Motor neuron (in vitro differentiated cells): ENCODE measurements at regions not wholly inside any gene's neighbourhood (a gene's known extent, or its start where the extent isn't known, plus 50 kb on each side); places are given as distances from the start of the nearest gene placed in this dataset.

Experiments
- ATAC-seq, 8 experiments: fragments of 200-7000 bp; cut with Tn5 transposase; replicated peaks in 6 of 8; 2 replicates each; pipeline ENCODE4 v1.8.0; 2021; ENCODE audit warnings: mild to moderate bottlenecking in 8 of 8, moderate library complexity in 8 of 8
- H3K27ac ChIP-seq, 2 donors: fragments of 250-450 bp; sonication (Bioruptor Pico); 2 replicates each; pipeline ENCODE4 v1.9.0; 2021; ENCODE audit warnings: antibody characterized with exemption in 2 of 2, mild to moderate bottlenecking in 2 of 2, moderate library complexity in 1 of 2
- H3K4me1 ChIP-seq, 2 donors: fragments of 250-450 bp; sonication (Bioruptor Pico); replicated peaks in 1 of 2; 2 replicates each; pipeline ENCODE4 v1.6.1; 2021; ENCODE audit warnings: antibody characterized with exemption in 2 of 2, mild to moderate bottlenecking in 2 of 2, moderate library complexity in 1 of 2
- H3K4me3 ChIP-seq, 5 donors: fragments of 250-450 bp; sonication (Bioruptor Pico); 2 replicates each; pipeline ENCODE4 v1.9.0; 2021; ENCODE audit warnings: antibody characterized with exemption in 5 of 5, mild to moderate bottlenecking in 5 of 5, moderate library complexity in 4 of 5
- whole genome bisulfite sequencing, 10 experiments: fragments of 450-650 bp; shearing (Covaris generic); methylation state at CpG; one replicate each; pipeline ENCODE4 v1.0.0; 2022; 5-methylcytosine and 5-hydroxymethylcytosine counted together
- in situ Hi-C, 9 experiments: fragments of 400-800 bp; cut with MboI; loops; one replicate each; pipeline ENCODE4 v1.15.0; 2021; ENCODE audit warnings: low sequenced_read_pairs in 9 of 9, low pct_unique_long_range_greater_than_20kb in 2 of 9; ENCODE audit not compliant: unreplicated experiment in 9 of 9

- no peak for ATAC-seq
- in situ Hi-C loops, result no loop called here
These were observed 157.9 kb upstream of the CHRM3 start for GRCh38 chr1:239228451-239228850.

GRCh38 chr1:239225396-239225795 is 161.0 kb upstream of the CHRM3 start:
- 2 to 90% (median 43%) methylated on average over 2 of the region's 2 CpGs for WGBS, 10 experiments
- H3K27ac ChIP-seq, result no peak overlapping the region
- H3K4me1 ChIP-seq, result no peaks in the 10 kb centered on the region
- ATAC-seq, result no peak
- H3K4me3 ChIP-seq, result no peak overlapping the region
- in situ Hi-C loops, result no loop called here

More at GRCh38 chr1:239228451-239228850, 157.9 kb upstream of the CHRM3 start:
- Histone ChIP-seq H3K4me3 (no peak overlapping the region), H3K4me1 (no peaks in the 10 kb centered on the region), H3K27ac (no peak overlapping the region)

- no peak for ATAC-seq
- 0 to 87% (median 67%) methylated on average over 2 of the region's 2 CpGs for WGBS, 10 experiments
- Histone ChIP-seq H3K4me1 (no peaks in the 10 kb centered on the region), H3K4me3 (no peak overlapping the region), H3K27ac (no peak overlapping the region)
- in situ Hi-C loops, result no loop called here
These were observed 162.3 kb upstream of the CHRM3 start for GRCh38 chr1:239224100-239224499.

- no peak for ATAC-seq
- in situ Hi-C loops, result no loop called here
- Histone ChIP-seq H3K27ac (no peak overlapping the region), H3K4me1 (no peaks in the 10 kb centered on the region), H3K4me3 (no peak overlapping the region)
- 0 to 100% (median 83%) methylated on average over 1 of the region's 1 CpG; no CpG with 5 or more reads in 1 of the 10 experiments for WGBS, 10 experiments
These were observed 163.4 kb upstream of the CHRM3 start for GRCh38 chr1:239222999-239223398.

GRCh38 chr1:239221656-239222055 is 164.7 kb upstream of the CHRM3 start:
- Histone ChIP-seq H3K4me1 (no peaks in the 10 kb centered on the region), H3K27ac (no peak overlapping the region), H3K4me3 (no peak overlapping the region)
- ATAC-seq, result no peak
- 7 to 100% (median 86%) methylated on average over 2 of the region's 2 CpGs; no CpG with 5 or more reads in 1 of the 10 experiments for WGBS, 10 experiments
- in situ Hi-C loops, result no loop called here

GRCh38 chr1:239219679-239220078 is 166.7 kb upstream of the CHRM3 start:
- in situ Hi-C loops, result no loop called here
- ATAC-seq, result no peak

GRCh38 chr1:239218301-239218700 is 168.1 kb upstream of the CHRM3 start:
- ATAC-seq, result no peak
- H3K4me3 ChIP-seq, result no peak overlapping the region
- 0 to 100% (median 88%) methylated on average over 1 of the region's 1 CpG; no CpG with 5 or more reads in 4 of the 10 experiments for WGBS, 10 experiments
- H3K4me1 ChIP-seq, result peaks cover 1 to 2% of the 10 kb centered on the region in 2 donors
- no peak overlapping the region for H3K27ac ChIP-seq
- in situ Hi-C loops, result no loop called here

More at GRCh38 chr1:239219679-239220078, 166.7 kb upstream of the CHRM3 start:
- 5 to 79% (median 67%) methylated on average over 1 to 2 of the region's 2 CpGs; no CpG with 5 or more reads in 4 of the 10 experiments for WGBS, 10 experiments
- Histone ChIP-seq H3K4me1 (no peaks in the 10 kb centered on the region), H3K27ac (no peak overlapping the region), H3K4me3 (no peak overlapping the region)

GRCh38 chr1:239212811-239213220 is 173.6 kb upstream of the CHRM3 start:
- Histone ChIP-seq H3K4me1 (peaks cover 14 to 22% of the 10 kb centered on the region in 2 donors), H3K27ac (peak overlapping the region; percentile 5 to 72), H3K4me3 (no peak overlapping the region)
- WGBS, 10 experiments, result 21 to 77% (median 59%) methylated on average over 7 to 10 of the region's 10 CpGs; no CpG with 5 or more reads in 2 of the 10 experiments
- in situ Hi-C loops, result no loop called here
- ATAC-seq, result peak in 5 of 8 experiments; percentile 86 to 98 (median 94)

- in situ Hi-C loops, result loop anchor here in 1 of 9 experiments (10.0 kb wide), 1 partner anchor 55 kb away; no protein-coding TSS in a partner anchor
These were observed 176.8 kb upstream of the CHRM3 start for GRCh38 chr1:239209591-239209990.

GRCh38 chr1:239204401-239204800 is 182.0 kb upstream of the CHRM3 start:
- no peak for ATAC-seq
- Histone ChIP-seq H3K4me3 (no peak overlapping the region), H3K27ac (no peak overlapping the region), H3K4me1 (peaks cover under 1 to 3% of the 10 kb centered on the region in 2 donors)
- 17 to 100% (median 88%) methylated on average over 2 of the region's 2 CpGs; no CpG with 5 or more reads in 6 of the 10 experiments for WGBS, 10 experiments
- in situ Hi-C loops, result loop anchor here in 1 of 9 experiments (10.0 kb wide), 1 partner anchor 60 kb away; no protein-coding TSS in a partner anchor

More at GRCh38 chr1:239209591-239209990, 176.8 kb upstream of the CHRM3 start:
- Histone ChIP-seq H3K27ac (no peak overlapping the region), H3K4me1 (peaks cover 14 to 22% of the 10 kb centered on the region in 2 donors), H3K4me3 (no peak overlapping the region)
- WGBS, 10 experiments, result 0 to 100% (median 57%) methylated on average over 1 of the region's 1 CpG; no CpG with 5 or more reads in 2 of the 10 experiments
- no peak for ATAC-seq

- in situ Hi-C loops, result no loop called here
- ATAC-seq, result no peak
- WGBS, 10 experiments, result 0 to 88% (median 85%) methylated on average over 1 to 4 of the region's 4 CpGs
These were observed 188.5 kb upstream of the CHRM3 start for GRCh38 chr1:239197871-239198270.

GRCh38 chr1:239189998-239190512 is 196.3 kb upstream of the CHRM3 start:
- 0 to 98% (median 82%) methylated on average over 2 to 4 of the region's 4 CpGs; no CpG with 5 or more reads in 3 of the 10 experiments for WGBS, 10 experiments
- Histone ChIP-seq H3K4me1 (no peaks in the 10 kb centered on the region), H3K27ac (no peak overlapping the region), H3K4me3 (no peak overlapping the region)
- no peak for ATAC-seq
- in situ Hi-C loops, result no loop called here

More at GRCh38 chr1:239197871-239198270, 188.5 kb upstream of the CHRM3 start:
- Histone ChIP-seq H3K4me3 (no peak overlapping the region), H3K27ac (no peak overlapping the region), H3K4me1 (no peaks in the 10 kb centered on the region)

- H3K4me3 ChIP-seq, result no peak overlapping the region
- H3K4me1 ChIP-seq, result peaks cover 0 to 4% of the 10 kb centered on the region in 2 donors
- no peak overlapping the region for H3K27ac ChIP-seq
- in situ Hi-C loops, result no loop called here
- 0 to 100% (median 82%) methylated on average over 1 of the region's 1 CpG; no CpG with 5 or more reads in 1 of the 10 experiments for WGBS, 10 experiments
- ATAC-seq, result no peak
These were observed 199.9 kb upstream of the CHRM3 start for GRCh38 chr1:239186487-239186886.

GRCh38 chr1:239185245-239185619 is 201.1 kb upstream of the CHRM3 start:
- H3K27ac ChIP-seq, result no peak overlapping the region
- no peak for ATAC-seq
- in situ Hi-C loops, result no loop called here
- H3K4me3 ChIP-seq, result no peak overlapping the region
- whole genome bisulfite sequencing, 10 experiments, result 0 to 100% (median 72%) methylated on average over 1 of the region's 1 CpG; no CpG with 5 or more reads in 2 of the 10 experiments
- peaks cover 0 to 4% of the 10 kb centered on the region in 2 donors for H3K4me1 ChIP-seq
